Fibroblast of the aortic adventitia (primary cell): ENCODE measurements at regions not wholly inside any gene's neighbourhood (a gene's known extent, or its start where the extent isn't known, plus 50 kb on each side); places are given as distances from the start of the nearest gene placed in this dataset.
"Not testable (repeated sequence)": the region's sequence is repeated elsewhere in the genome, so short reads cannot be mapped to it uniquely, and the experiment has no call there.

Source experiments
- DNase-seq: peaks from one replicate; pipeline ENCODE4 v3.0.0-alpha.2; 2010; ENCODE audit warnings: low read depth
- H3K4me3 ChIP-seq: 2 replicates; pipeline ENCODE4 v1.5.1; 2011; ENCODE audit warnings: low read depth, mild to moderate bottlenecking, control low read depth, low read length, moderate library complexity
- CTCF ChIP-seq: IDR thresholded peaks from 2 replicates; pipeline ENCODE4 v1.5.1; 2011; ENCODE audit warnings: mild to moderate bottlenecking, low read length, control low read depth, inconsistent platforms; ENCODE audit not compliant: insufficient read depth

GRCh38 chr20:50442512-50442911, 67.7 kb upstream of the PTPN1 start:
- TF ChIP-seq CTCF: no peak
- DNase-seq: no peak
- H3K4me3 ChIP-seq: no peak overlapping the region

- H3K4me3 ChIP-seq: no peak overlapping the region
- no peak for TF ChIP-seq CTCF
- DNase-seq: no peak
Measured at GRCh38 chr20:50445354-50446151, 64.6 kb upstream of the PTPN1 start.

- DNase-seq: no peak
- H3K4me3 ChIP-seq: no peak overlapping the region
- TF ChIP-seq CTCF: no peak
Measured at GRCh38 chr20:50446351-50447101, 63.7 kb upstream of the PTPN1 start.

GRCh38 chr20:50447102-50447804, 62.9 kb upstream of the PTPN1 start:
- DNase-seq: no peak
- TF ChIP-seq CTCF: no peak
- no peak overlapping the region for H3K4me3 ChIP-seq

- no peak for TF ChIP-seq CTCF
- H3K4me3 ChIP-seq: no peak overlapping the region
- DNase-seq: no peak
Measured at GRCh38 chr20:50447817-50448216, 62.4 kb upstream of the PTPN1 start.

GRCh38 chr20:50448625-50449403, 61.4 kb upstream of the PTPN1 start:
- peak; percentile 29 for DNase-seq
- H3K4me3 ChIP-seq: not testable (repeated sequence)
